HG02588 (cell line): ENCODE measurements at regions not wholly inside any gene's neighbourhood (a gene's known extent, or its start where the extent isn't known, plus 50 kb on each side); places are given as distances from the start of the nearest gene placed in this dataset.
"Not testable (repeated sequence)": the region's sequence is repeated elsewhere in the genome, so short reads cannot be mapped to it uniquely, and the experiment has no call there.

Source experiments
- ATAC-seq: cut with Tn5 transposase; IDR thresholded peaks from one replicate; pipeline ENCODE4 v1.9.1; 2021; ENCODE audit warnings: mild to moderate bottlenecking, moderate library complexity; ENCODE audit not compliant: unreplicated experiment

DNA sequence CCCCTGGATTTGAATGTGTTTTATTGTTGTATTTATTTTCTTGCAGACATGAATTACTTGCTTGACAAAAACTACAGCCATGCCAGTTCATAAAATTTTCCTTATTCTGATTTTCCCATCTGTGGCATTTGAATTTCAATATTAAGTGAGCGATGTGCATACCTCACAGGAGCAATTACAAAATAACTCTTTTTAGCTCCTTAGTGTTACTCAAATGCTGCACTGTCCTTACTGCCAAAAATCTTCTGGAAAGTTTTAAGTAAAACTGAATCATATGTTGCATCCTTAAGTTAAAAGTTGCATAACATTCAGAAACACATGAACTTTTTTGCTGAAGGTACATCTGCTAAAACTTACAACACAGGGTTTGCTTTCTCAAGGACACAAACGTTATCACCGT is 120.1 kb downstream of the OR4M2 start:
- ATAC-seq, result not testable (repeated sequence)

DNA sequence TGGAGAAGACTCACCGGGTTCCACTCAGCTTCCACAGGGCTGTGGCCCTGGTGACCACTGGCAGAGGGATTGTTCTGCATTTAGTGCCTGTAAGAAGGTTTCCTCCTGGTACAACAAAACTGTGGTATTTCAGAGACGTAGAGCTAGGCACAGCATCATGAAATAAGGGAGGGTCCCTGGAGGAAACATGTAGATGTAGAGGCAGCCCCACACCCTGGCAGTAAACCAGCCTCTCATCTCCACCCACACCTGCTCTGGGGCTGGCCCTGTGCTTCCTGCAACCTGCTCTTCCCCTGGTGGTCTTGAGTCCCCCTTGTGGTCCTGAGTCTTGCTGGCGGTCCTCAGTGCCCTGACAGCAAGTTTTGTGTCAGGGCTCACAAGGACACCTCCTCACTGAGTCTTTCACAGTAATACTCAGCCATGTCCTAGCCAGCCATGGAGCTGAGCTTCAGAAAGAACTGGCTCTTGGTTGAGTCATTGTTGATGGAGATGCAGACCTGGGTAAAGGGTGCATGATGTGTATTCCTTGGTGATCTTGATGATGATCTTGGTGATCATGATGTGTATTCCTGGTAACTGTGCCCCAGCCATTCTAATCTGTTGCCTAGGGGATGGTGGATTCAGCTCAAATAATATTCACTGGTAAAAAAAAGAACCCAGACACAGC is 121.8 kb downstream of the OR4M2 start:
- ATAC-seq, result not testable (repeated sequence)

DNA sequence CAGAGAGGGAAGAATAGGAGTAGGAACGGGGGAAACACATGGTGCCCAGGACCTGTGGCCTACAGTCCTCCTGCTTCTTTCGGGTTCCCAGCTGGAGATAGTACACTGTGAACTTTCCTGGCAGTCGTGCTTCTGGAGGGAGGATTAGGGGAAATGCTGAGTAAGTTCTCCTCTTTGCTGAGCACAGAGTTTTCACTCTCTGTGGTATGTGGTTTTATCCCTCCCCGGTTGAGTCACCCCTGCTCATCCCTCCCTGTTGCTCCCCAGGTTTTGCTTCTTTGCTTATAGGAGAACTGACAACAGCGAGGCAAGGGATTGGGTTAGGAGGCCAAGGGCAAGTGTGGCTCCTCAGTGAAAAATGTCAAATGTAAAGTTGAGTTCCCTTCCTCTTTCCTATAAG is 122.9 kb downstream of the OR4M2 start:
- ATAC-seq, result not testable (repeated sequence)

DNA sequence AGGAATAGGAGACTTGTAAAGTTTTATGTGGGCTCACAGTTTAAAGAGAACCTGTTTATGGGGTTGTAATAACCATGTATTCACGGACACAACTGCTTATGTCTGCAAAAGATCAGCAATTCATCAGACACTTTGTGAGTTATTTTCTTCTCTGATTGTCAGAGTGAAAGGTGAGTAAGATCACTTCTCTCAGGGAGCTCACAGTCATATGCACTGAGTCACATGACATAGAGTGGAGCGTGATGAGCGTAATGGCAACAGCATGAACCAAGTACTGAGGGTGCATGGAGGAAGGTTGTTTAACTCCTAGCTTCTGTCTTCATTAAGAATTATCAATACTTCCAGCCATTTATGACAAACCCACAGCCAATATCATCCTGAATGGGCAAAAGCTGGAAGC is 128.8 kb downstream of the OR4M2 start:
- ATAC-seq, result not testable (repeated sequence)

DNA sequence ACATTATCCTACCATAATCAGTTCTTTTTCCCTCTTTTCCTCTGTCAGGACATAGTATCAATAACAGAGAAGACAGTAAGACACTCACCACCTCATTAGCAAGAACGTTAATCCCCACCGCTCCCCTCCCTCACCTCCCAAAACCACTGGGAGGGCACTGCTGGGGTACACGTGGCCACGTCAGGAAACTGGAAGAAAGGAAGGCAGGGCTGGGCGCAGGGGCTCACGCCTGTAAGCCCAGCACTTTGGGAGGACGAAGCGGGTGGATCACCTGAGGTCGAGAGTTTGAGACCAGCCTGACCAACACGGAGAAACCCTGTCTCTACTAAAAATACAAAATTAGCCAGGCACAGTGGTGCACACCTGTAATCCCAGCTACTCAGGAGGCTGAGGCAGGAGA is 142.3 kb downstream of the OR4M2 start:
- ATAC-seq, result not testable (repeated sequence)

DNA sequence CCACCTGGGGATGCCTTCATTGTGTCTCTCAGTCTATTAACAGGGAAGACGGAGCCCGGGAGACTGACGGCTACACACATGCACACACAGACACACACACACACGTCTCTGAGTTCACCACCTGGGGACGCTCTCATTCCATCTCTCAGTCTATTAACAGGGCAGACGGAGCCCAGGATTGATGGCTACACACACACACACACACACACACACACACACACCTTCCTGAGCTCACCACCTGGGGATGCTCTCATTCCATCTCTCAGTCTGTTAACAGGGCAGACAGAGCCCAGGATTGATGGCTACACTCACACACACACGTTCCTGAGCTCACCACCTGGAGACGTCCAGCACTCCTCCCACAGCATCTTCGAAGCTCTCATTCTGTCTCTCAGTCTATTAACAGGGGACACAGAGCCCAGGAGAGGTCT is 143.9 kb downstream of the OR4M2 start:
- ATAC-seq, result no peak

DNA sequence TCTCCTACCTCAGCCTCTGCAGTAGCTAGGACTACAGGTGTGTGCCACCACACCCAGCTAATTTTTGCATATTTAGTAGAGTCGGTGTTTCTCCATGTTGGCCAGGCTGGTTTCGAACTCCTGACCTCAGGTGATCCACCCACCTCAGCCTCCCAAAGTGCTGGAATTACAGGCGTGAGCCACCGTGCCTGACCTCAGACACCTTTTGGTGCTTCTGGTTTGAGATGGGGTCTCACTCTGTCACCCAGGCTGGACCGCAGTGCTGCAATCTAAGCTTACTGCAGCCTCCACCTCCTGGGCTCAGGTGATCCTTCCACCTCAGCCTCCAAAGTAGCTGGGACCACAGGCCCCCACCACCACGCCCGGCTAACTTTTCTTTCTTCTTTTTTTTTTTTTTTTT is 144.6 kb downstream of the OR4M2 start:
- ATAC-seq, result not testable (repeated sequence)

DNA sequence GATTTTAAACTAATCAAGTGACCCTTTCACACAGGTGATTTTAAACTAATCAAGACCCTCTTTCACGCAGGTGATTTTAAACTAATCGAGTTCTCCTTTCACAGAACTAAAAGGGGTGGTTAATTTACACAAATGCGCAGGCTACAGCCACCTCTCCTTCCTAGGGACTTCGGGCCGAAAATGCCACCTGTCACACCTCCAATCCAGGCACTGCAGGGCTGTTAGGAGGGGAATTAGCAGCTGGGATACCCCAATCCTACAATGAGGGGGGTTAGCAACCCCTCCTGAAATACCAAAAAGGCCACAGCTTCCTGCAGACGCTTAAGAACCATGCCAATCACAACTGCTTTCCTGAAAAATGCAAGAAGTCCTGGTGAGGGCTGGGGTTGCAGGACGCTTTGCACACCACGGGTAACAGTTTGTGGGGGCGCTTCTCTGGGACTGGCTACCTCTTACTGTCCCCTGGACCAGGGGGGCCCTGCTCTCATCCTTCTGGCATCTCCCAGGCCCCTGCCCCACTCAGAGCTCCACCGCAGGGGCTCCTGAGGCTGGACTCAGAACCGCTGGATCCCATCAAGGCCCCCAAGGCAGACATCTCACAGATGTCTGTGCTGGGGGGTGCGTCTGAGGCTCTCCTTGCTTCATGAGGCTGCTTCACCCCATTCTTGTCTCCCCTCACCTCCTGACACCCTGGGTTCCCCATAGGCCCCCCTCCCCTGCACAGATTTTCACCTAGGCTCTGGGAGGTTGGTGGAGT is 145.9 kb downstream of the OR4M2 start:
- no peak for ATAC-seq

DNA sequence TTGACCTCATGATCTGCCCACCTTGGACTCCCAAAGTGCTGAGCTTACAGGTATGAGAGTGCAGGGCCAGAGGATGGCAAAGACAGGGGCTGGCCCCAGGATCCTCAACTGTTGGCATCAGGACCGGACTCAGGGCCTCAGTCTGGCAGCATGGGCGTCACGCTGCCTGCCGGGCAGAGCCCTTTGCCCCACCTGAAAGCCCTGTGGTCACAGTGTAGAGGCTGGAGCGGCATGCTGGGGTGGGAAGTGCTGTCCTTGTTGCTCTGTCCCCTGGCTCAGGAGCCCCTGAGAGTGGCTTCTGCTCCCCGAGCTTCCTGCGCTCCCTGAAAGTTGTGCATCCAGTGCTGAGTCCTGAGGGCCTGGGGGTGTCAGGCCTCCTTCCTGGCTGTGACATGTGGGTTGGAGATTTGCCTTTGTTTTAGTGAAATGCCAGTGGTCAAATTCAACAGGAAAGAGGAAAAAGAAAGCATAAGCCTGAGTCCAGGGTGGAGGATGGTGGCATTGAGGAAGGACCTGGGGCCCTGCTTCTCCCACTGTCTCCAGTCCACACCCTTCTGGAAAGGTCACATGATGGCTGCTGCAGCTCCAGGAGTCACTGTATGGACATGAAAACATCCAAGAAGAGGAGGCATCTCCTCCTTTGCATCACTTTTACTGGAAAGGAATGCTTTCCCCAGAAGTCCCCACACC is 147.2 kb downstream of the OR4M2 start:
- no peak for ATAC-seq

DNA sequence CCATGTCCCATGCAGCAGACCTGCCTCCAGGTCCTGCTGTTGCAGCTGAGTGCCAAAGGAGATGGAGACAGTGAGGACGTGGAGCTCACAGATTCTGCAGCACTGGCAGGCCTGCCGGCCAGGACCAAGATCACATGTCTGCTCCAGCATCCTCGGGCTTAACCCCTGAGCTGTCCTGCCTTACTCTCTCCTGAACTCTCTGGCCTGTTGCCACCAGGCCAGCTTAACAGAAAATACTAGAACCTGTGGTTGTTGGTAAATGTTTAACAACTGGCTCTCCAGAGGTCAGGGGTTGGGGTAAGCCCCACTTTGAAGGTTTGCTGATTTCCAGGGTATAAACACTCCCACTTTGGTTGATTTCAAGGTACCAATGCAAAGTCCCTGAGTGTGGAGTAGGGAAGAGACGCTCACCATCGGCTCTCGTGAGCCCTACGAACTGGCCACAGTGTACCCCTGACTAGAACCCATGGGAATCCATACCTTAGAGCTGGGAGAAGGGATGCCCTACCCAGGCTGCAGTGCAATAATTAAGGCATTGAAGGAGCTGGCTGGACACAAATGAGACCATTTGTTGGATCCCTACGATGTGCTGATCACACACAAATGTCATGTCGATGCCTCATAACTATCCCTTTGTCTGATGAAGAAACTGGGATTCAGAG is 147.9 kb downstream of the OR4M2 start:
- ATAC-seq, result no peak

DNA sequence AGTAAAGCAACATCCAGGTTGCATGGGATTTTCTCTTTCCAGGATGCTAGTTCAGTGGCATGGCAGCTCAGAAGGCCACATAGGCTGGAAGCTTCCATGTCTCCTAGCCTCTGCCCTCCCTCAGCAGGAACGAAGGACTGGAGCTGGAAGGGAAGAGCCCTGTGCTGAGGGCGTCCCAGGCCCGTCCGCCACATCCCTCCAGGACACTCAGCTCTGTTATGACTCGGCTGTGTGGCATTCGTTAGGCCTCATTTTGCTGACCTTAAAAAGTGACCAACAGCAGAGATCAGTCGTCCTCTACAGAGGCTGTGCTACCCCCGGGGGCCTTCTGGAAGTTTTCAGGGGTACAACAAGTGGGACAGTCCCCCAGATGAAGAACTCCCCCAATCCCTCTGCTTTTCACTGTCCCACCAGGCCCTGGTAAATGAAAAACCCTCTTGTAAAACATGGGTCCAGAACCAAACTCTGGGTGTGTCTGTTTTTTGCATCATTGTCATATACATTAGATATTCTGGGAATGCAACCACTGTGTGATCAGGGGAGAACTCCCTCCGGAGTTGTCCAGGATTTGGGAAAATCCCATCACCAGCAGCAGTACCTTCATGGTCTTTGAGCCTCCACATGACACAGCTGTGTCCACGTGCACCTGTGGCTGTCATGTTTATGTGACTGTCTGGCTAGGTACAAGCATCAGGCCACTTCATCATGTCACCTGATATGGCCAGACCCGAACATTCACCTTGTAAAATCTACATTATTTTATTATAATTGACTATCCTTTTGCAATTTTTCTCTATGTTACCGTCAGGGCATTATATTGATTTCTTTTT is 149.9 kb downstream of the OR4M2 start:
- ATAC-seq, result no peak

DNA sequence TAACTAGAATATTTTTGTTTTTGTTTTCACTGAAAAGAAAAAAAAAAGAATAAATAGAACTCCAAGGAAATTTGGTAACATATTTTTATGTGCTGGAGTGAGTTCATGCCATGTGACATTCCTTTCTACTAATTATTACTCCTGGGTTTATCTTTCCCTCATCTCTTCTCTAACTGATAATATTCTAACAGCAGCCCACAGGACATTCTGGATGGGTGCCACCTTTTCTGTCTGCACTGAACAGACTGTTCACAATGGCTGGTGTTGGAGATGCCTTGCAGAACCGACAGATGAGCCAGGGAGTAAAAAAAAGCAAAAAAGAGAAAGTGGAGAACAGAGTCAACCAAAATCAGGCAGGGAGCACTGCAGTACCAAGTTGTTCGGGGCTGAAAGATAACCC is 151.3 kb downstream of the OR4M2 start:
- ATAC-seq, result no peak

DNA sequence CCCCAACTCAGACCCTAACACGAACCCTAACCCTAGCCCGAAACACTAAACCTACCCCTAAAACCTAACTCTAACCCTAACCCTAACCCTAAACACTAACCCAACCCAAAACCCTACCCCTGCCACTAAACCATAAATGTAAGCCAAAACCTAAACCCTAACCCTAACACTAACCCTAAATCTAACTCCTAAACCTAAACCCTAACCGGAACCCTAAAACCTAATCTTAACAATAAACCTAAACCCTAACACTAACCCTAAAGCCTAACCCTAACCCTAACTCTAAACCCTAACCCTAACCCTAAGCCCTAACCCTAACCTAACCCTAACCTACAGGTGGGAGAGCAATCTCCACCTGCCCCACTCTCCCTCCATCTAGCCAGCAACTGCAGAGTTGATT is 152.3 kb downstream of the OR4M2 start:
- no peak for ATAC-seq

DNA sequence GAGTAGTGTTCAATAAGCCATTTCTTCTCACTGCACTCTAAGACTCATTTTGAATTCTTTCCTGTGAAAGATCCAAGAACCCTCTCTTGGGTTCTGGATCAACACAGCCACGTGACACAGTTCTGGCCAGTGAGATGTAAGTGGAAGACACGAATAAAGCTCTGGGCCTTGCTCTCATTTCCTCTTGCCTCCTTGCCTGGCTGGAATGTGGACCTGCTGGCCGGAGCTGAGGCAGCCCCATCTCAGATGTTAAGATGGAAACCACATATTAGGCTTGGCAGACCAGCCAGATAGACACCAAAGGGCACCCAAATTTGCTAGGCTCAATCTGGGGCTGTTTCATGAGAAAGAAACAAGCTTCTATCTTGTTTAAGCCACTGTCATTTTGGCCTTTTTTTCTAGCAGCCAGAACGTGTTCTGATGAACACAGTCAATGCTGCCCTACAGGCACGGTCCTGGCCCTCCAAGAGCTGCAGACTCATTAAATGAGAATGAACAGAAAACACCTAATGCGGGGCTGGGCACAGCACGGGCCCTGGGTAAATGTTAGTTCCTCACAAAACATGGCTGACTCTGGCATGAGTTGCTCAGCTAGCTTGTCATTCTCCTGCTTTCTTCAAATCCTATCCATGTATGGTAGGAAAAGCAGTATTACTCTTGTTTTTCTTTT is 155.1 kb downstream of the OR4M2 start:
- ATAC-seq, result not testable (repeated sequence)

DNA sequence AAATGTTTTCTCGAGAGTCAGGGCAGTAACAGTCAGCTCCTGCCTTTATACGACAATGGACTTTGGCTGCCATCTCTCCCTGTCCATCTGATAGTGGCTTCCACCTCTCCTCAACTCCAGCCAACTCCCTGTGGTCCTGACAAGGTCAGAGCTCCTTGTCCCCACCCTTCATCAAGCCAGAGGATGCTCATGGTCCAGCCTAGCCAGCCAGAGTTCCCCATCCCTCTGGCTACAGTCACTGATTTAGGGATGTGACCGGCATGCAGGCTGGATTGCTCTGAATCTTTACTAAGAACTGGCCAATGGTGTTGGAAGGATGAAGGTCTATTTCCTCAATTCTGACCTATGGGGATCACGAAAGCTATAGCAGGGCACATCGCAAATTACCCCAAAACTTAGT is 156.1 kb downstream of the OR4M2 start:
- ATAC-seq, result no peak

DNA sequence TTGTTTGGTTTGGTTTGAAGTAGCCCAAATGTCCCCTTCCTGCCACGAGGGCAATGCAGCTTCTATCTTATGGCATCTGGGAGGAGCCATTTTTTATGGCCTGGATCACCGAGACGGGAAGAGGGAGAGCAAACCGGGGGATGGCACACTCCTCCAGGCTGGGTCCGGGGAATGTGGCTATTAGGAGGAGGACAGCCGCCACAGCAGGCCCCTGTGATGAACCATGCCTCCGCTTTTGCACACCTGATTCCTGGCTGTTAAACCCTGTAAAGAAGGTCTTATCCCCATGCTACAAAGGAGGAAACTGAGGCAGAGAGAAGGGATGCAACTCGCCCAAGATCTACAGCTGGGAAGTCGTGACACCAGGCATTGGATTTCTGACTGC is 157.6 kb downstream of the OR4M2 start:
- no peak for ATAC-seq

DNA sequence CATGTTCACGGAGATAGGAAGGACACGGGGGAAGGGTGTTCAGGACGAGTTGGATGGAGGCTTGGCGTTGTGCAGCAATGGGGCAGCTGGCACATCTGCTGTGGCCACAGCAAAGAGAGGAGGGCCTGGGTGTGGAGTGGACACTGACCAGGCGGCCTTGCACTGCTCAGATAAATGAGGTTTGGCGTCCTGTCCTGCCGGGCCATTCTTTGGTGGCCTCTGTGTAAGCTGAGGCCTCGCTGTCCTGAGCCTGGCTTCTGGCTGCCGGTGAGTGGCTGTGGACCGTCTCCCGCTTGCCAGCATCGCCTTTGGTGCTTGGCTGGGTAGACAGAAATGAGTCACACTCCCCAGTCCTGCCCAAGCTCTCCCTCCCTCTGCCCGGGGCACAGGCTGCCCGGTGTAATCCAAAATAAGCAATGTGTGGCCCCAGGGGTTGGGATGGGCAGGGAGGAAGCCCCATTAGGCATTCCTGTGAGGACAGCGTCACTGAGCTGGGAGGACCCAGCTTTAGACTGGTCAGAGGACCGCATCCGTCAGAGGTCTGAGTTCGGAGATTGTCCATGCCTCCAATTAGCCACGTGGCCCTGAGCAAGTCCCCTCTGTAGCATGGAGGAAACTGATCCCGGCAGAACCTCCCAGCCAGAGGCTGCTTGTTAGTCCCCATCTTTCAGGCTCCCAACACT is 158.1 kb downstream of the OR4M2 start:
- not testable (repeated sequence) for ATAC-seq

DNA sequence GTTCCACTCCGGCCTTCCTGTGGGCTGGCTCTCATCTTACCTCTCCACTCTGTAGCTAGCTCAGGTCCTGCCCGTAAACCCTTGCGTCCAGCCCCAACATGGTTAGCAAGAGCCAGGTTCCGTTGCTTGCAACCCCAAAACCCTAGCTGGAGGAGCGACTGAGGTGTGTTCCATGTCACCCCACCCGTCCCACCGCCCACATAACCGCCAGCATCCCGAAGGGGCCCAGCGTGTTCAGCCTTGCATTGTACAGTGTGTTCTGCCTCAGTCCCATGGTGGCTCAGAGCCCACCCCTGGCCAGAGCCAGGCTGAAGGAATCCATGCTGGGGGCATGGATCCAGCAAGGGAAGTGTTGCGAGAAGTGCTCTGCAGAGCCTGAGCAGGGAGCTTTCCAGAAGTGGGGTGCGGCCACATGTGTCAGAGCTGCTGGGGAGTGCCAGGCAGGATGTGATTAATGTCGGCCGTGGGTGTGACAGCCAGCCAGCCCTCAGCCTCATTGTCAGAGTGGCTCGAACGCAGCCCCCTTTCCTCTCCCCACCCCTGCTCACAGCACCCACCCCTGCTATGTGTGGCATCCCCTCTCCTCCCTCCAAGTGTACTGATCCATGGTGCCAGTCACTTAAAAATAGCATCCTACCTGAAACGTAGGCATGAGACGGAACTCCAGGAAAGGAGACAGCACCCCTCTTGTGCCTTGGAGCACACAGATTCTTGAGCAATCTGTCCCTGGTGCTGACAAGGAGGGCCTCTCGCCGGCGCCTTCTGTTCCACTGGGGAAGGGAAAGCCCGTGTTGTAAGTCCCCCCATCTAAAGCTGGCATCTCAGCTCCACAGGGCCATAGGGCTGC is 158.9 kb downstream of the OR4M2 start:
- ATAC-seq, result not testable (repeated sequence)

DNA sequence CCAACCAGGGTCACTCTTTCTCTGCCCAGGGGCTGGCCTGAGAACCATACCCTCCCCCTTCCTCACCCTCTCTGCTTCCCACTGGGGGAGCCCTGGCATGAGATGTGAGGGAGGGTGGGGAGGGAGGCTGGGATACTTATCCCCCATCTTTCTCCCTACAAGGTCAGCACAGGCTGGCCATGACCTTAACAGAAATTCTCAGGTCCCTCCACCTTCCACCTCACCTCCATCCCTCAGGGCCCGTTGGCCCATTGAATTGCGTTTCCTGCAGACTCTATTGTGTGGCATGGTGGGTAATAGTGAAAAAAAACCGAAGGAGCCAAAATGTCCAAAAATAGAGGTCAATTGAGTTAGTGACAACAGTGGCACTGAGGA is 159.5 kb downstream of the OR4M2 start:
- no peak for ATAC-seq
